SK-N-SH (cell line): ENCODE measurements at regions not wholly inside any gene's neighbourhood (a gene's known extent, or its start where the extent isn't known, plus 50 kb on each side); places are given as distances from the start of the nearest gene placed in this dataset.

Source experiments
- CTCF ChIA-PET: fragments of 300-600, 350-600 bp; formaldehyde crosslinking; extraction: SDS; loops from one replicate; lab custom pipeline; 2021; lab: Yijun Ruan, JAX
- POLR2A ChIA-PET: fragments of 350-600 bp; sonication (Branson Sonifier 250); formaldehyde crosslinking; extraction: SDS; loops from one replicate; lab custom pipeline; 2020; ENCODE audit warnings: antibody characterized with exemption, inconsistent platforms; lab: Yijun Ruan, JAX
- DNase-seq: peaks from one replicate; pipeline ENCODE4 v3.0.0; 2012
- H2AFZ ChIP-seq: fragments of 200-600 bp; sonication (generic); 2 replicates; pipeline ENCODE4 v1.8.1; 2016; ENCODE audit warnings: antibody characterized with exemption, mild to moderate bottlenecking, low read depth
- H3F3A ChIP-seq: fragments of 200-600 bp; sonication (generic); replicated peaks from 2 replicates; pipeline ENCODE3; 2016; ENCODE audit warnings: antibody characterized with exemption, mild to moderate bottlenecking; ENCODE audit not compliant: insufficient read depth
- H3K27ac ChIP-seq, 2 experiments: fragments of 200-500 bp in 1 of 2; fragments of 200-600 bp in 1 of 2; sonication (Bioruptor generic) in 1 of 2; sonication (generic), shearing (Covaris generic) in 1 of 2; 2 replicates each; pipeline versions ENCODE4 v1.5.1 to v1.6.1; 2014 to 2016; ENCODE audit warnings: low read depth in 2 of 2, inconsistent platforms in 1 of 2, low read length in 1 of 2, mild to moderate bottlenecking in 1 of 2, mixed read lengths in 1 of 2
- H3K27me3 ChIP-seq: fragments of 200-600 bp; sonication (generic), shearing (Covaris generic); 2 replicates; pipeline ENCODE4 v1.6.1; 2016; ENCODE audit warnings: mixed run types; ENCODE audit not compliant: insufficient read depth
- H3K36me3 ChIP-seq, 2 experiments: fragments of 200-500 bp in 1 of 2; fragments of 200-600 bp in 1 of 2; sonication (Bioruptor generic) in 1 of 2; sonication (generic) in 1 of 2; replicated peaks in 1 of 2; 2 replicates each; pipeline versions ENCODE3 to v1.5.1; 2014 to 2016; ENCODE audit warnings: low read length in 1 of 2, mild to moderate bottlenecking in 1 of 2; ENCODE audit not compliant: insufficient read depth in 2 of 2, control insufficient read depth in 1 of 2
- H3K4me1 ChIP-seq, 2 experiments: fragments of 200-500 bp in 1 of 2; fragments of 200-600 bp in 1 of 2; sonication (Bioruptor generic) in 1 of 2; sonication (generic), shearing (Covaris generic) in 1 of 2; 2 replicates each; pipeline versions ENCODE4 v1.5.1 to v1.6.1; 2014 to 2016; ENCODE audit warnings: low read depth in 1 of 2, low read length in 1 of 2, mixed run types in 1 of 2; ENCODE audit not compliant: insufficient read depth in 2 of 2, control insufficient read depth in 1 of 2
- H3K4me2 ChIP-seq: fragments of 200-600 bp; sonication (generic), shearing (Covaris generic); 2 replicates; pipeline ENCODE4 v1.6.1; 2017; ENCODE audit warnings: mixed run types
- H3K4me3 ChIP-seq, 2 experiments: fragments of 200-500 bp in 1 of 2; fragments of 200-600 bp in 1 of 2; sonication (Bioruptor generic) in 1 of 2; sonication (generic), shearing (Covaris generic) in 1 of 2; 2 replicates each; pipeline versions ENCODE4 v1.5.1 to v1.8.1; 2014 to 2016; ENCODE audit warnings: low read depth in 2 of 2, inconsistent platforms in 1 of 2, low read length in 1 of 2, mild to moderate bottlenecking in 1 of 2, mixed read lengths in 1 of 2, moderate library complexity in 1 of 2
- H3K79me2 ChIP-seq: fragments of 200-600 bp; sonication (generic); 2 replicates; pipeline ENCODE4 v1.8.1; 2017; ENCODE audit warnings: mild to moderate bottlenecking; ENCODE audit not compliant: insufficient read depth
- H3K9ac ChIP-seq: fragments of 200-600 bp; sonication (generic); 2 replicates; pipeline ENCODE4 v1.6.1; 2017; ENCODE audit warnings: mixed run types
- H3K9me2 ChIP-seq: fragments of 200-600 bp; sonication (generic); 2 replicates; pipeline ENCODE4 v1.6.1; 2017; ENCODE audit warnings: mixed run types
- H3K9me3 ChIP-seq: fragments of 200-600 bp; sonication (generic); 2 replicates; pipeline ENCODE4 v1.6.1; 2017; ENCODE audit warnings: mixed run types, mild to moderate bottlenecking, moderate library complexity
- H4K20me1 ChIP-seq: fragments of 200-600 bp; sonication (generic); 2 replicates; pipeline ENCODE4 v1.6.1; 2017; ENCODE audit warnings: mild to moderate bottlenecking, mixed run types; ENCODE audit not compliant: insufficient read depth
- EP300 ChIP-seq, 2 experiments: IDR thresholded peaks; 2 replicates each; pipeline versions ENCODE4 v1.4.0 to v1.6.1; 2012; ENCODE audit warnings: borderline replicate concordance in 1 of 2, low read depth in 1 of 2, low read length in 1 of 2
- EZH2phosphoT487 ChIP-seq: fragments of 200-600 bp; sonication (generic); IDR thresholded peaks from 2 replicates; pipeline ENCODE4 v1.6.1; 2017; ENCODE audit warnings: low read depth, mixed run types, mild to moderate bottlenecking, antibody characterized with exemption, moderate library complexity, borderline replicate concordance
- FOSL2 ChIP-seq: IDR thresholded peaks from 2 replicates; pipeline ENCODE4 v1.4.0; 2012; ENCODE audit warnings: low read depth, mild to moderate bottlenecking, moderate library complexity, borderline replicate concordance
- MAX ChIP-seq: IDR thresholded peaks from 2 replicates; pipeline ENCODE4 v1.4.0; 2012; ENCODE audit warnings: low read depth
- NFIC ChIP-seq: IDR thresholded peaks from 2 replicates; pipeline ENCODE4 v1.4.0; 2012; ENCODE audit warnings: borderline replicate concordance
- NRF1 ChIP-seq: IDR thresholded peaks from 2 replicates; pipeline ENCODE4 v1.6.1; 2012; ENCODE audit warnings: low read depth, mild to moderate bottlenecking, low read length
- RAD21 ChIP-seq: IDR thresholded peaks from 2 replicates; pipeline ENCODE4 v1.6.1; 2012; ENCODE audit warnings: mild to moderate bottlenecking, low read length
- RFX5 ChIP-seq: IDR thresholded peaks from 2 replicates; pipeline ENCODE4 v1.6.1; 2012; ENCODE audit warnings: mild to moderate bottlenecking, improper control_type of control experiment, low read length
- SIN3A ChIP-seq: IDR thresholded peaks from 2 replicates; pipeline ENCODE4 v1.6.1; 2012; ENCODE audit warnings: low read depth, mild to moderate bottlenecking, low read length, moderate library complexity, borderline replicate concordance
- TAF1 ChIP-seq: IDR thresholded peaks from 2 replicates; pipeline ENCODE4 v1.6.1; 2012; ENCODE audit warnings: low read depth, mild to moderate bottlenecking, low read length, moderate library complexity, borderline replicate concordance
- TCF12 ChIP-seq: IDR thresholded peaks from 2 replicates; pipeline ENCODE4 v1.4.0; 2012
- USF2 ChIP-seq: fragments of 150-350 bp; IDR thresholded peaks from 2 replicates; pipeline ENCODE4 v1.6.1; 2017; ENCODE audit warnings: antibody characterized with exemption, low read length, low read depth, borderline replicate concordance
- YY1 ChIP-seq: IDR thresholded peaks from 2 replicates; pipeline ENCODE4 v1.4.0; 2012; ENCODE audit warnings: low read depth, mild to moderate bottlenecking
- whole genome bisulfite sequencing: methylation state at CpG from one replicate; pipeline ENCODE4 v1.1.6; 2017; ENCODE audit warnings: low lambda C conversion rate; 5-methylcytosine and 5-hydroxymethylcytosine counted together
- TF ChIP-seq, protein P1 (sequence below): IDR thresholded peaks from 2 replicates; pipeline ENCODE4 v1.6.1; 2012; ENCODE audit warnings: mild to moderate bottlenecking, low read depth, low read length, moderate library complexity
- TF ChIP-seq, protein P2 (sequence below): IDR thresholded peaks from 2 replicates; pipeline ENCODE4 v1.4.0; 2012; ENCODE audit warnings: low read depth, borderline replicate concordance

GRCh38 chr2:62344472-62344871, 148.6 kb downstream of the B3GNT2 start:
- TF ChIP-seq, protein P1, sequence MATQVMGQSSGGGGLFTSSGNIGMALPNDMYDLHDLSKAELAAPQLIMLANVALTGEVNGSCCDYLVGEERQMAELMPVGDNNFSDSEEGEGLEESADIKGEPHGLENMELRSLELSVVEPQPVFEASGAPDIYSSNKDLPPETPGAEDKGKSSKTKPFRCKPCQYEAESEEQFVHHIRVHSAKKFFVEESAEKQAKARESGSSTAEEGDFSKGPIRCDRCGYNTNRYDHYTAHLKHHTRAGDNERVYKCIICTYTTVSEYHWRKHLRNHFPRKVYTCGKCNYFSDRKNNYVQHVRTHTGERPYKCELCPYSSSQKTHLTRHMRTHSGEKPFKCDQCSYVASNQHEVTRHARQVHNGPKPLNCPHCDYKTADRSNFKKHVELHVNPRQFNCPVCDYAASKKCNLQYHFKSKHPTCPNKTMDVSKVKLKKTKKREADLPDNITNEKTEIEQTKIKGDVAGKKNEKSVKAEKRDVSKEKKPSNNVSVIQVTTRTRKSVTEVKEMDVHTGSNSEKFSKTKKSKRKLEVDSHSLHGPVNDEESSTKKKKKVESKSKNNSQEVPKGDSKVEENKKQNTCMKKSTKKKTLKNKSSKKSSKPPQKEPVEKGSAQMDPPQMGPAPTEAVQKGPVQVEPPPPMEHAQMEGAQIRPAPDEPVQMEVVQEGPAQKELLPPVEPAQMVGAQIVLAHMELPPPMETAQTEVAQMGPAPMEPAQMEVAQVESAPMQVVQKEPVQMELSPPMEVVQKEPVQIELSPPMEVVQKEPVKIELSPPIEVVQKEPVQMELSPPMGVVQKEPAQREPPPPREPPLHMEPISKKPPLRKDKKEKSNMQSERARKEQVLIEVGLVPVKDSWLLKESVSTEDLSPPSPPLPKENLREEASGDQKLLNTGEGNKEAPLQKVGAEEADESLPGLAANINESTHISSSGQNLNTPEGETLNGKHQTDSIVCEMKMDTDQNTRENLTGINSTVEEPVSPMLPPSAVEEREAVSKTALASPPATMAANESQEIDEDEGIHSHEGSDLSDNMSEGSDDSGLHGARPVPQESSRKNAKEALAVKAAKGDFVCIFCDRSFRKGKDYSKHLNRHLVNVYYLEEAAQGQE, result no peak
- TF ChIP-seq TCF12 (no peak), NFIC (no peak), NRF1 (no peak), SIN3A (no peak), RFX5 (no peak), FOSL2 (no peak), EZH2phosphoT487 (no peak), USF2 (no peak), RAD21 (no peak), YY1 (no peak), TAF1 (no peak), MAX (no peak), EP300 (IDR thresholded peaks at IDR 0.05; ENCODE audit: borderline replicate concordance in 1 of 2, low read depth in 1 of 2, low read length in 1 of 2) (no peak)
- TF ChIP-seq, protein P2, sequence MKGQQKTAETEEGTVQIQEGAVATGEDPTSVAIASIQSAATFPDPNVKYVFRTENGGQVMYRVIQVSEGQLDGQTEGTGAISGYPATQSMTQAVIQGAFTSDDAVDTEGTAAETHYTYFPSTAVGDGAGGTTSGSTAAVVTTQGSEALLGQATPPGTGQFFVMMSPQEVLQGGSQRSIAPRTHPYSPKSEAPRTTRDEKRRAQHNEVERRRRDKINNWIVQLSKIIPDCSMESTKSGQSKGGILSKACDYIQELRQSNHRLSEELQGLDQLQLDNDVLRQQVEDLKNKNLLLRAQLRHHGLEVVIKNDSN, result no peak

More at GRCh38 chr2:62344472-62344871, 148.6 kb downstream of the B3GNT2 start:
- Histone ChIP-seq H3F3A (no peaks in the 10 kb centered on the region), H4K20me1 (no peaks in the 10 kb centered on the region), H3K4me3 (no peak overlapping the region), H3K9me2 (no peaks in the 10 kb centered on the region), H3K27ac (no peak overlapping the region), H3K4me1 (peaks cover 4 to 7% of the 10 kb centered on the region in 2 experiments; a peak in 2 of 4 replicates), H2AFZ (no peak overlapping the region), H3K9me3 (no peaks in the 10 kb centered on the region), H3K79me2 (no peaks in the 10 kb centered on the region), H3K9ac (no peak overlapping the region), H3K36me3 (no peaks in the 10 kb centered on the region), H3K27me3 (no peaks in the 10 kb centered on the region), H3K4me2 (no peak overlapping the region)
- CTCF ChIA-PET, result interaction anchor here (0.6 kb wide), 1 partner anchor 351 kb away, joined by 3 read pairs; no protein-coding TSS in a partner anchor
- WGBS, result 80% methylated on average over 5 of the region's 5 CpGs
- POLR2A ChIA-PET, result no interaction called here
- no peak for DNase-seq
